WTC11 (cell line): ENCODE measurements at regions not wholly inside any gene's neighbourhood (a gene's known extent, or its start where the extent isn't known, plus 50 kb on each side); places are given as distances from the start of the nearest gene placed in this dataset.

ENCODE experiments used
- CTCF ChIP-seq: fragments of 200-600 bp; IDR thresholded peaks from 2 replicates; pipeline ENCODE4 v1.8.0; 2022; ENCODE audit warnings: antibody characterized with exemption
- USF2 ChIP-seq: sonication (generic); formaldehyde crosslinking; IDR thresholded peaks from 2 replicates; pipeline ENCODE4 v1.8.1; 2023; ENCODE audit warnings: mild to moderate bottlenecking, missing genetic modification reagents, moderate library complexity

- no peak for TF ChIP-seq CTCF
- TF ChIP-seq USF2 = no peak
These were observed 187.9 kb downstream of the PTPRU start for GRCh38 chr1:29424266-29424665.
